GM21717 (cell line): ENCODE measurements at regions not wholly inside any gene's neighbourhood (a gene's known extent, or its start where the extent isn't known, plus 50 kb on each side); places are given as distances from the start of the nearest gene placed in this dataset.

ENCODE experiments used
- ATAC-seq: cut with Tn5 transposase; IDR thresholded peaks from one replicate; pipeline ENCODE4 v1.9.1; 2021; ENCODE audit warnings: mild to moderate bottlenecking, moderate library complexity; ENCODE audit not compliant: unreplicated experiment

DNA sequence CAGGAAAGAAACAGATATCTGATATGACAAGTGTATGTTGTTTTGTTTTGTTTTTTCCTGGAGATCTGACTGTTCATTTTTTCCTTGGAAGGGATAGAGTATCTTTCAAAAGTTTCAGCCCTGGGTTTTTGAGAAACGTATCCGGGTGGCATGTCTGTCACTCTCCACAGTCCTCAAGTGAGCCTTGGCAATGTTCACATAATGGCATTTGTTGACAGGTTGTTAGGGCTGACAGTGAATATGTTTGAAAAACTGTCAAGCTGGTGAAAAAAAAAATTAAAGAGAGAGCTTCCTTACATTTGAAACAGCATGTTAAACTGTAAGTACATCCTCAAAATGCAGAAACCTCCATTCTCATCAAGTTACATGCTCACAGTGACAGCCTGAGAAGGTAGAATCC lies 113.0 kb upstream of the DYNLRB2 start:
- ATAC-seq: no peak

- ATAC-seq: no peak
Measured at GRCh38 chr16:80418517-80419355, 122.1 kb upstream of the DYNLRB2 start.

DNA sequence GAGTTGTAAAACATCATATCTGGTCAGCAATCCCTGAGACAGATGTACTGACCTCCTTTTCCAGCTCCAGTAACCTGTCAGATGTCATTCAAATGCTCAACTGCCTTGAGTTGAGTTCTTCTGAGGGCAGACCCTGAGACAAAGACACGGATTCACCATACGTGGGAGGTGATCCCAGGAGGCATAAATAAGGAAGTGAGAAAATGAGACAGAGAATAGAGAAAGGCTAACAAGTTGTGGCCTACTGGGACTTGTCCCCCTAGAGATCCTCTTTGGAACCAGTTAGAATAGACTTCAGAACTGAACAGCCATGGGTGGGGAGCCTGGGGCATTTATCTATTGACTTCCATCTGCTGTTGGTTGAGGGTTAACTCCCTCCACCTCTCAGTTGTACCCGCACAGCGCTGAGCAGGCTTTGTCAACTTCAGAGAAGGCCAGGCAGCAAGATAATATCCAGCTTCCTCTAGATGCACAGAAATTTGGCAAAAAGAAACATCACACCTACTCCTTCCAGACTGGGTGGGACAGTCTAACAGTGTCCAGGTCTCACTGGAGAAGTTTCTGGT lies 123.0 kb upstream of the DYNLRB2 start:
- ATAC-seq: no peak

GRCh38 chr16:80408014-80408413 lies 132.8 kb upstream of the DYNLRB2 start:
- ATAC-seq: no peak

DNA sequence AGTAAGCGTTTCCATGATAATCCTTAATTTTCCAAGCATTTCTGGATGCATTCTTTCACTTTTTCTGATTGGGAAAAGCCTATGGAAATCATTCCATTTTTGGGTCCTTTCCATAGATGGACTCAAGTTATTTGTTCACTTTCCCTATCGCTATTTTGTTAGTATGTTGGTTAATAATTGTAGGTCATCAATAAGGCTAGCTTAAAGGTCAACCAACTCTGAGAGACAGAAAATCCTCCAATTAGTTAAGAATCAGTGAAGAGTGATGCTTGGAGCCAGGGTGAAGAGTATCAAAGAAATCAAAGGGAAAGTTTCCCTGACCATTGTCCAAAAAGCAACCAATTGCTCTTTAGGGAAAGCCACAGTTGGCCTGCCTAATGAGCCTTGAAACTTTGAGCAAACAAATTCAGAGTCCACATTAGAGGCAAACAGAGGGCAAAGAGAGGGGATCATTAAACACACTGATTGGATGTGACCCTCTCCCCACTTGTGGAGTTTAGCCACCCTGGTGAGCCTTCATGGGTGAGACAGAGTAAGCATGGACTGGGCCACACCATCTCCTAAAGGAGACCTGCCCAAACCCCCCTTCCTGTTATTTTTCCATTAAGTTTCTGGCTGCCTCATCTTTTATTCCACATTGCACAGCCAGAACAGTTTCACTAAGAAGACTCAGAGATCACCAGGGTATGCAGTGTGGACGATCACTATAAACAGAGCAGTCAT lies 133.4 kb upstream of the DYNLRB2 start:
- ATAC-seq: no peak

DNA sequence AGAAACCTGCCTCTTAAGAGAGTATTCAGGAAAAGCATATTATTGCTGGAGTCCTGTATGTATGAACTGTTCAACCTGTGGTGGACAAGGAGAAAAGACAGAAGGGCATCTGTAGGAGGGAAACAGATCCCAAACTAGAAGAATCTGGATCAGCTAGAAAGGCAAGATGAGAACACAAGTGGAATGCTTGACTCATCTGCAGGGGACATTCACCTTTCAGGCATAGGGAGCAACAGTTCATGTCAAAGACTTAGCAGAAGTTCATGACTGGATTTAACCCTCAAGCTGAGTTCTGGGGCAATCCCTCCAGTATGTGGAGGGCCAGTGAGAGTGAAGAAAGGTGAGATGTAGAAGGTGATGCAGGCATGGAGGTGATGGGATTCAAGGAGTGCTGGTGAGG lies 135.9 kb upstream of the DYNLRB2 start:
- ATAC-seq: no peak

DNA sequence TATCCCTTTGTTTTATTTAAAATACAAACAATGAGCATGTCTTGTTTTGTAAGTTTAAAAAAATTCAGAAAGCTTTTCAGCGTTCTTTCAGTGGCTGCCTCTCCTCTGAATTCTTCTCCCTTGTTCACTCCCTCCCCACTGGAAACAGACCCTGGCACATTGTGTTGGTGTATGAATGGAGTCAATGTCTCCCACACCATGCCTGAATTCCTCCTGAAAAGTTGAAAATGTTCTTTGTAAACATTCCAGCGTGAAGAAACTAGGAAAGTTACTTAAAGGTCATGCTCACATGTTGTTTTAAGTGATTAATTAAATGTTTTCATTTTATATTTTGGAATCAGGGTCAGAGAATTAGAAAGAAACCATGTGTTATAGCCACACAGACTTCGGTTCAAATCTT lies 136.9 kb upstream of the DYNLRB2 start:
- ATAC-seq: no peak

DNA sequence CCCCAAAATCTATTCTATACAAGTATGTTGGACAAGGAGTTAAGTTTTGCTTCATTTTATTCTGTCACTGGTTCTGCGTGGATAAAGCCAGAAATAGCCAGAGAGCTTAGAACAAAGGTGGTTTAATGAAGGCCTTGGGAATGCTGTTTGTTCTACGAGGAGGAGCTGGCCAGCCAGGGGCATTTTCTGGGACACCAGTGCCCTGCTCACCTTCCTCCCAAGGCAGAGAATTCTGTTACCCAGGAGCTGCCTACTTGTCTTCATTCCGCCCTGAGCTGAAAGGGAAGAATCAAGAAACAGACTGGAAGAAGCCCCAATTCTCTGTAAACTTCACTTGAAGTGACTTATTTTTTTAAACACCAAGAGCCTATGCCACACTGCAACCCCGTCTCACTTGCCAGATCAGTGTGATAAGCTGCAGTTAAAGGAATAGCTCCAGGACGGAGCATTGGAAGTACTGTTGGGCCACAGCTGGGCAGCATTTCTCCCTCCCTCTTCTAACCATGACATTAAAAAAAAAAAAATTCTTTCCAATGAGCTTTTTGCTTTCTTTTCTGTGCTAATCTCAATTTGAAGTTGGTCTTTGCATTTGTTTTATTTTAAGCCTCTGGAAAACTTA lies 149.8 kb upstream of the DYNLRB2 start:
- ATAC-seq: no peak

GRCh38 chr16:80390046-80390445 lies 150.7 kb upstream of the DYNLRB2 start:
- ATAC-seq: no peak

GRCh38 chr16:80389338-80389737 lies 151.5 kb upstream of the DYNLRB2 start:
- no peak for ATAC-seq

DNA sequence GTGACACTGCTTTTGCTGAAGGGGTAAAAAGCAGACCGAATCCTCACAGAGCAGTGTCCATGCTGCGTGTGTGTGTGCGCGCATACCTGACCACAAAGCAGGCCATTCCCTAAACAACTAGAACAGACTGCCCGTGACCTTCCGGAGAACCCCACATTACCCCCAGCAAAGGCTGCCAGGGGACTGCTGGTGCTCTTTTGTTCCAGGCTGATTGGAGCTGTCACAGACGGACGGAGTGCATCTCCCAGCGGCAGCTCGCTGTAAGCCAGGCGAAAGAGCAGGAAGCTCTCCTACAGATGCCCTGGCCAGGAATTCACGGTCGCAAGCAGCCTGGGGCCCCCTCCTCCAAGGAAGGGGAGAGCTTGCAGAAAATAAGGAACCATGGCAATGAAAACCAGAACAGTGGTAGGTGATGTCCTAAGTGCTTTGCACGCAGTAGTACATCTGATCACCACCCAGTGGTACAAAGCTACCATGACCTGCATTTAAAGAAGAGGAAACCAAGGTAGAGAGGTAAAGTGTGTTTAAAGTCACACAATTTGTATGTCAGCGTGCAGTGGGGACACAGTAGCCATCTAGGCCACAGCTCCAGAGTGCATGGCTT lies 153.4 kb upstream of the DYNLRB2 start:
- ATAC-seq: no peak

- ATAC-seq: no peak
Measured at GRCh38 chr16:80384862-80385261, 155.9 kb upstream of the DYNLRB2 start.

GRCh38 chr16:80380514-80380913 lies 160.3 kb upstream of the DYNLRB2 start:
- ATAC-seq: no peak

DNA sequence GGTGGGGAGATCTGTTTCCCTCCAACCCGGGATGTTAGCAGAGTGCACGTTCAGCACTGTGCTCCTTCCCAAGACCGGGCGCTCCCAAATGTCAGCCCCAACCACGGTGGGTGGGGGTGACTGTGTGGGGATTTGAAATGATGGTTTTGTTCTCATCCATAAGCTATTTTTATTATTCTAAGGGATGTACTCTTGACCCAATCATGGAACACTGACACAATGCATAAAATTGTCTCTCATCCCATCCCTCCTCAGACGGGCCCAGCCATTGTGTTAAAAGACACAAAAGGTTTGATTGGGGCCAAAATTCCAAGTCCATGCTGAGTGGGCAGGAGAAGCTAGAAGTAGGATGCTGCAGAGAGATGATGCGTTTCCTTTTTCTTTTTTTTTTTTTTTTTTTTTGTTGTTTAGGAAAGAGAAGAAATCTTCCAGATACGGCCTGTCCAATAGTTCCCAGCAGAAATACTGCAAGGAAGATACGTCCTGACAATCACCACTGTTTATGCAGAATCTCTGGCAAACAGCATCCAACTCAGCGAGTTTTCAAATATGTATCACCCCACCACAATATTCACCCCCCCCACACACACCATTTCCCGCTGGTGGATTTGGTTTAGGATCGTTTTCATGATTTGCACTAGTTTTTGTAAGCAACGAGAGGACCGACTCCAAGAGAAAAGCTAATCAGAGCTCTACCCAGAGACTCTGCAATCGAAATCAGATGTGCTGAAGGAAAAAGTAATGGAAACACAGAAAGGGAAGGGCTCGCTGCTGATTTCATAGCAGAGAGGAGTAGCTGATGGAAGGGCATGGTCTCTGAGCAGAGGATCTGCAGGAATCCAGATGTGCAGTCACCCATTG lies 163.5 kb upstream of the DYNLRB2 start:
- ATAC-seq: no peak

DNA sequence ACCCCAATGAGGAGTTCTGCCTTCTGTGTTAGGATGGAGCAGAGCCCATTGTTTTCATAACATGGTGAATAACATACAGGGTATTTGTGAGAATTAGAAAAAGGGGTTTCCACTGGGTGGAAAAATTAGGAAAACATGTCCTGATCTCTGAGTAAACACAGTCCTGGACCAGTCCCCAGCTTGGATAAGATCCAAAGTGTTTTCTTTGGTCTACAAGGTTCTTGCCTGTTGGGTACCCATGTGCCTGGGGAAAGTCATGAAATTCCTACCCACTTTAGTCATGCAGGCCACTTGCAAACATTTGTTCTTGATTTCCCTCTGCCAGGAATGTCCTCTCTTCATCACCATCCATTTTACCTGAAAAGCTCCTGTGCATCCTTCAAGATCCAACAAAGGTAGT lies 164.8 kb upstream of the DYNLRB2 start:
- no peak for ATAC-seq

- no peak for ATAC-seq
Measured at GRCh38 chr16:80375513-80375912, 165.3 kb upstream of the DYNLRB2 start.

DNA sequence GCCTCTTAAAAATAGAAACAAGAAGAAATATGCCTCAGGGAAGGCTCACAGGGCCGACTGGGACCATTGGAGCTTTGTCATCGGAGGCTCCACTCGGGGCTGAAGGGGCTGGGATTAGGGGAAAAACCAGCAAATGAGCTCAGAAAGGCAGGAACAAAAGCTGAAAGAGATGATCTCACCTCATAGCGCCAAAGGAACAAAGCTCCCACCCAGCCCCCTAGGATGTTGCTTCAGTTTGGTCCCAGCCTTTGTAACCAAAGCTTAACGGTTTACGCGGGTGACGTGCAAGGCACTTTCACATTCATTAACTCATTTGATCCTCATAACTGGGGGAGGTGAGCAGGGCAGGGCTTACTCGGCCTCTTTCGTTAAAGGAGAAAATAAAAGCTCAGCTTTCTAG lies 168.5 kb upstream of the DYNLRB2 start:
- no peak for ATAC-seq

DNA sequence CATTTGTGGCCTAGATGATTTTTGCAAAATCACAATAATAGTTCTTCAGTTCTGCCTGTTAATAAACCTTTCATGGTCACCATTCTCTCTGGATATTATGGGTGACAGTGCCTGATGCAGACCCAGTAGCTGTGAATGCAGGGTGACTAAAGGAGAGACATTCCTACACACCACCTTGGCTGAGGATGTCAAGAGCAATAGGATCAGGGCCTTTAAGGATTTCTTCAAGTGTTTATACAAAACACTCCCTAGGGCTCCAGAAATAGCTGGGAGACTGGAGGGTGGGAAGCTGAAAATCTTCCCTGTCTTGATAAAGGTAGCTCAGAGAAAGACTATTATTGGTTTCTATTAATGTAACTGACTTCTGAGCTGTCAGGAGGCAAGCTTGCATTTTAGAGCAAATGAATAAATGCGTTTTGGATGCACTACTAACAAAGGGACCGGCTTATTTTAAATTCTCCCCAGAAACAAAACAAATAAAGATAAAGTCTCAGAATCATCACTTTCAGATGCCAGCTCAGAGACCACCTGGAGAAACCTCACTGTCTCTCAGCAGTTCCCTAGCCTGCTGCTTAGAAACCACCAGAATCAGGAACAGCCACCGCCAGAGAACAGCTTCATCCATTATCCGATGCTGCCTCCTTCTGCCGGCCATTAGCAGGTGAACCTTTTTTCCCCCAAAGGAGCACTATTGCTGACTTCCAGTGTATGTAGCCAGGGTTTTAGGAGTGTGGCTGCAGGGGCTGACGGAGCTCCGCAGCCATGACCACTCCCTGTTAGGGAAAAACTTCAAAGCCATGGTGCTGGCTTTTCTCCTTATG lies 171.4 kb upstream of the DYNLRB2 start:
- ATAC-seq: no peak

- ATAC-seq: no peak
Measured at GRCh38 chr16:80367037-80367658, 173.6 kb upstream of the DYNLRB2 start.
